Gastroesophageal sphincter (tissue), 4 donors: ENCODE measurements at regions not wholly inside any gene's neighbourhood (a gene's known extent, or its start where the extent isn't known, plus 50 kb on each side); places are given as distances from the start of the nearest gene placed in this dataset.

ENCODE experiments used
- ATAC-seq: fragments of 150-250 bp; one replicate; pipeline ENCODE4 v1.9.1; 2016; ENCODE audit warnings: mild to moderate bottlenecking, moderate library complexity
- H3K27ac ChIP-seq, 4 donors: fragments of 200-600 bp; sonication (generic) in 3 of 4; 1 replicate in 3 of 4; 2 replicates in 1 of 4; pipeline ENCODE4 v1.5.1; 2016 to 2019
- H3K27me3 ChIP-seq: fragments of 200-600 bp; sonication (generic); one replicate; pipeline ENCODE4 v1.5.1; 2019
- H3K36me3 ChIP-seq, 2 donors: fragments of 200-600 bp; sonication (generic); one replicate each; pipeline ENCODE4 v1.5.1; 2019; ENCODE audit warnings: control low read depth in 1 of 2
- H3K4me1 ChIP-seq, 3 donors: fragments of 200-600 bp; sonication (generic); 1 replicate in 2 of 3; 2 replicates in 1 of 3; pipeline ENCODE4 v1.5.1; 2016 to 2019; ENCODE audit warnings: control low read depth in 2 of 3
- H3K4me3 ChIP-seq, 2 donors: fragments of 200-600 bp; sonication (generic); one replicate each; pipeline ENCODE4 v1.5.1; 2019; ENCODE audit warnings: mild to moderate bottlenecking in 1 of 2, moderate library complexity in 1 of 2
- H3K9me3 ChIP-seq, 3 donors: fragments of 200-600 bp; sonication (generic); one replicate each; pipeline ENCODE4 v1.5.1; 2017 to 2019; ENCODE audit warnings: control low read depth in 2 of 3
- EP300 ChIP-seq: sonication (generic); formaldehyde crosslinking; IDR thresholded peaks from one replicate; pipeline ENCODE4 v1.6.1; 2017; ENCODE audit warnings: antibody characterized with exemption, mild to moderate bottlenecking
- POLR2A ChIP-seq, 2 donors: fragments of 450-650 bp; IDR thresholded peaks; one replicate each; pipeline ENCODE4 v1.6.1; 2017; ENCODE audit warnings: antibody characterized with exemption in 2 of 2, mild to moderate bottlenecking in 2 of 2, moderate library complexity in 1 of 2
- POLR2AphosphoS5 ChIP-seq: sonication (generic); formaldehyde crosslinking; IDR thresholded peaks from one replicate; pipeline ENCODE4 v1.6.1; 2017; ENCODE audit warnings: antibody characterized with exemption
- WGBS, 2 donors: methylation state at CpG; one replicate each; pipeline ENCODE4 v1.1.5; 2018; ENCODE audit warnings: low coverage in 1 of 2; 5-methylcytosine and 5-hydroxymethylcytosine counted together
- TF ChIP-seq, protein P1 (sequence below), 4 experiments: fragments of 200-600 bp in 2 of 4; fragments of 450-650 bp in 2 of 4; sonication (generic) in 1 of 4; IDR thresholded peaks; one replicate each; pipeline ENCODE4 v1.5.1; 2017 to 2019; ENCODE audit warnings: antibody characterized with exemption in 4 of 4, mild to moderate bottlenecking in 2 of 4, moderate library complexity in 2 of 4

DNA sequence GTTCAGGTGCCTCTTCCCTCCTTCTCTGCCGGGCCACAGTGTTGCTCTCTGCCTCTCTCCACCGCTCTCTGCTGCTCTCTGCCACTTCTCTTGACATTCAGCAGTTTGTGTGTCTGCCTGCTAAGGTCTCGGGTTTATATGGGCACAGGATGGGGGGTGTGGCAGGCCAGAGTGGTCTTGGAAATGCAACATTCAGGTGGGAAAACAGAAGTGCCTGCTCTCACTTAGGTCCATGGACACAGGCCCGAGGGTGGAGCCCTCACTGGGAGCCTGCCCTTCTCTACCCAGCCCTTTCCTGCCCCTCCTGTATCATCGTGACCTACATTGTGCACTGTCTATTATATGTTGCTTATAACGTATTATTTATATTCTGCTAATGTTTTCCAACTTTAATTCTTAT lies 120.8 kb upstream of the TMEM18 start:
- Histone ChIP-seq H3K27me3 (no peaks in the 10 kb centered on the region), H3K9me3 (no peaks in the 10 kb centered on the region), H3K4me3 (no peak overlapping the region), H3K27ac (no peak overlapping the region), H3K36me3 (no peaks in the 10 kb centered on the region), H3K4me1 (no peaks in the 10 kb centered on the region)
- 60 to 75% methylated on average over 4 to 5 of the region's 6 CpGs for WGBS, 2 donors
- ATAC-seq: no peak
- no peak for TF ChIP-seq POLR2AphosphoS5
- TF ChIP-seq, protein P1, sequence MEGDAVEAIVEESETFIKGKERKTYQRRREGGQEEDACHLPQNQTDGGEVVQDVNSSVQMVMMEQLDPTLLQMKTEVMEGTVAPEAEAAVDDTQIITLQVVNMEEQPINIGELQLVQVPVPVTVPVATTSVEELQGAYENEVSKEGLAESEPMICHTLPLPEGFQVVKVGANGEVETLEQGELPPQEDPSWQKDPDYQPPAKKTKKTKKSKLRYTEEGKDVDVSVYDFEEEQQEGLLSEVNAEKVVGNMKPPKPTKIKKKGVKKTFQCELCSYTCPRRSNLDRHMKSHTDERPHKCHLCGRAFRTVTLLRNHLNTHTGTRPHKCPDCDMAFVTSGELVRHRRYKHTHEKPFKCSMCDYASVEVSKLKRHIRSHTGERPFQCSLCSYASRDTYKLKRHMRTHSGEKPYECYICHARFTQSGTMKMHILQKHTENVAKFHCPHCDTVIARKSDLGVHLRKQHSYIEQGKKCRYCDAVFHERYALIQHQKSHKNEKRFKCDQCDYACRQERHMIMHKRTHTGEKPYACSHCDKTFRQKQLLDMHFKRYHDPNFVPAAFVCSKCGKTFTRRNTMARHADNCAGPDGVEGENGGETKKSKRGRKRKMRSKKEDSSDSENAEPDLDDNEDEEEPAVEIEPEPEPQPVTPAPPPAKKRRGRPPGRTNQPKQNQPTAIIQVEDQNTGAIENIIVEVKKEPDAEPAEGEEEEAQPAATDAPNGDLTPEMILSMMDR (IDR thresholded peaks at IDR 0.05): no peak
- no peak for TF ChIP-seq POLR2A (IDR thresholded peaks at IDR 0.05)
- TF ChIP-seq EP300: no peak

DNA sequence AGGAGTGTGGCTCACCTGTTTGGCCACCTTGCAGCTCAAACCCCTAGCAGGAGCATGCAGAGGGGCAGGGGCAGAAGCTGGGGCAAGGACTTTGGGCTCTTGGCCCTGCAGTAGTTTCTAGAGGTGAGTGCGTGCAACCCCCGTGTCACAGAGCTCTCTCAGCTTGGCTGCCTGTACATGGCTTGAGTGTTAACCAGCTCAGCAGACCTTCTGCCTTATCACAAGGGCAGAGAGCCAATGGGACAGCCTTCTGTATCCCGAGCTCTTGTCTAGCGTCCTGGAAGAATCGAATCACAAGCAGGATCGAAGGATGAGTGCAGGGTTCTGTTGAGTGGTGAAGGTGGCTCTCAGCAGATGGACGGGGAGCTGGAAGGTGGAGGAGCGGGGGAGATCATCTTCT lies 120.3 kb upstream of the TMEM18 start:
- no peak for ATAC-seq
- Histone ChIP-seq H3K36me3 (no peaks in the 10 kb centered on the region), H3K27ac (no peak overlapping the region), H3K27me3 (no peaks in the 10 kb centered on the region), H3K9me3 (no peaks in the 10 kb centered on the region), H3K4me3 (no peak overlapping the region), H3K4me1 (no peaks in the 10 kb centered on the region)
- TF ChIP-seq, protein P1 (IDR thresholded peaks at IDR 0.05): no peak
- no peak for TF ChIP-seq POLR2AphosphoS5
- TF ChIP-seq POLR2A (IDR thresholded peaks at IDR 0.05): no peak
- no peak for TF ChIP-seq EP300
- 74 to 100% methylated on average over 3 to 6 of the region's 8 CpGs for WGBS, 2 donors

DNA sequence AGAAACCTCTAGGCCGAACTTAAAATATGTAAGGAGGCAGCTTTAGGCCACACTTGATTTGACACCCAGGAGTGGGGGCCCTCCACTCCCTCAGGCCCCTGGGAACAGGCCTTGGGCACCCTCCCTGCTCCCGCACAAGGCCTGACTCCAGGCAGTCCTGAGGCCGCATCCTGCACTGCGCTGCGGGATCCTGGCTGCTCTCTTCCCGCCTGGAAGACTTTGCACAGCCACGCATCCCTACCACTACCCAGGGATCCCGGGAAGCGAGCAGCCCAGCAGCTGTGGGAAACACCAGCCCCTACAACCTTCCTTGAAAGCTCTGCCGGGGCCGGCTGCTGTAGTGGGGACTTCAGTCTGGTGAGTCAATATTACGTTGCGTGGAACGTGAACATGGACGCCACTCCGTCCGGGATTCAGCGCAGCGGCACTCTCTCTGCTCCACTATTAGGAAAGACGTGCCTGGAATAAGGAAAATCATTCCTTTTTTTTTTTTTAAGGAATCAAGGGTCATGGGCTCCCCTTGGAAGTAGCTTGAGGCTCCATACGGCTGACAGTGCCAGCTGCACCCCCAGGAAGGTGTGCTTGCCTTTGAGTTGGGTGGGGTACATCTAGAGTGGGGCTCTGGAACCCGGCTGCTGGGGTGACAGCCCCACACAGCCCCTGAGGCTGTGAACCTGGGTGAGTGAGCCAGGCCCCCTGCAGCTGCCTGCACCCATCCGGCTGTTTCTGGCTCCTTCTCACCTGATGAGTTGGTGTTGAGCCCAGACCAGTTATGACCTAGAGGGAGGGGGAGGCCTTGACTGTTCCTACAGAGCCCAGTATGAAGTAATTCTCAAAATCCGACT lies 119.2 kb upstream of the TMEM18 start:
- ATAC-seq: no peak
- Histone ChIP-seq H3K36me3 (no peaks in the 10 kb centered on the region), H3K27me3 (no peaks in the 10 kb centered on the region), H3K4me1 (no peaks in the 10 kb centered on the region), H3K4me3 (no peak overlapping the region), H3K9me3 (no peaks in the 10 kb centered on the region), H3K27ac (no peak overlapping the region)
- TF ChIP-seq, protein P1 (IDR thresholded peaks at IDR 0.05): no peak
- TF ChIP-seq EP300 (no peak), POLR2A (IDR thresholded peaks at IDR 0.05) (no peak), POLR2AphosphoS5 (no peak)
- WGBS, 2 donors: 89 to 91% methylated on average over 4 to 12 of the region's 24 CpGs

DNA sequence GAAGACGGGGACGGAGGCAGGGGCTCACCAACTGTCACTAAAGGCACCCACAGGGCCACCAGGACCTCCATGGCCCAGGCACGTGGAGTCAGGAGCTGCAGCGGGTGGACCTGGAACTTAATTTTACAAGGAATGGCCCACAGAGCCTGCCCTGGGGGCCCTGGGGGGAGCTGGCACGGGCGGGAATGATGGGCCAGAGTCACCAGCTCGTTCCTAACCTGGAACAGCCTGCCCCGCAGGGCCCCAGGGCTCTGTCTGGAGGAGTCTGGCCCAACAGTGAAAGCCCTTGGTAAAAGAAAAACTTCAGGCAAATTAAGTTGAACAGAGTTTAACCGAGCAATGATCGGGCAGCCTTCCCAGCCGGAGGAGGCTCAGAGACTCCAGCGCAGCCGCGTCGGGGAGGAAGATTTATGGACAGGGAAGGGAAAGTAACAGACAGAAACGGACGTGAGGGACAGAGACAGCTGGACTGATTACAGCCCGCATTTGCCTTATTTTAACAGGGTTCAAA lies 118.4 kb upstream of the TMEM18 start:
- Histone ChIP-seq H3K27ac (no peak overlapping the region), H3K4me3 (no peak overlapping the region), H3K27me3 (no peaks in the 10 kb centered on the region), H3K9me3 (no peaks in the 10 kb centered on the region), H3K4me1 (no peaks in the 10 kb centered on the region), H3K36me3 (no peaks in the 10 kb centered on the region)
- no peak for ATAC-seq
- WGBS, 2 donors: 38 to 72% methylated on average over 2 to 16 of the region's 18 CpGs
- TF ChIP-seq EP300 (no peak), POLR2A (IDR thresholded peaks at IDR 0.05) (no peak), POLR2AphosphoS5 (no peak)
- TF ChIP-seq, protein P1 (IDR thresholded peaks at IDR 0.05): no peak
